Keratinocyte (primary cell): ENCODE measurements at regions not wholly inside any gene's neighbourhood (a gene's known extent, or its start where the extent isn't known, plus 50 kb on each side); places are given as distances from the start of the nearest gene placed in this dataset.

Experiments used
- DNase-seq: peaks from one replicate; pipeline ENCODE4 v3.0.0-alpha.2; 2011; ENCODE audit warnings: low read depth, missing footprints, low spot score
- FAIRE-seq: peaks from 2 replicates; lab custom pipeline; 2011; peaks lifted over from hg19 to GRCh38; lab: Jason Lieb, UNC
- H2AFZ ChIP-seq: 2 replicates; pipeline ENCODE4 v1.6.0; 2012; ENCODE audit warnings: low read length, control low read depth, inconsistent platforms; ENCODE audit not compliant: control insufficient read depth
- H3K27ac ChIP-seq: 2 replicates; pipeline ENCODE4 v1.5.1; 2011; ENCODE audit warnings: low read length; ENCODE audit not compliant: control insufficient read depth, insufficient read depth
- H3K27me3 ChIP-seq: 3 replicates; pipeline ENCODE4 v1.6.0; 2011; ENCODE audit warnings: low read length; ENCODE audit not compliant: control insufficient read depth, insufficient read depth; ENCODE audit errors: extremely low read depth
- H3K36me3 ChIP-seq, 2 experiments: 2 replicates in 1 of 2; 3 replicates in 1 of 2; pipeline ENCODE4 v1.5.1; 2011; ENCODE audit warnings: low read length in 2 of 2, mild to moderate bottlenecking in 1 of 2; ENCODE audit not compliant: control insufficient read depth in 2 of 2, insufficient read depth in 2 of 2; ENCODE audit errors: extremely low read depth in 1 of 2
- H3K4me1 ChIP-seq: 3 replicates; pipeline ENCODE4 v1.5.1; 2011; ENCODE audit warnings: low read length; ENCODE audit not compliant: control insufficient read depth, insufficient read depth; ENCODE audit errors: extremely low read depth
- H3K4me2 ChIP-seq: 3 replicates; pipeline ENCODE4 v1.6.0; 2011; ENCODE audit warnings: low read depth, low read length; ENCODE audit not compliant: control insufficient read depth, insufficient read depth; ENCODE audit errors: extremely low read depth
- H3K4me3 ChIP-seq, 3 experiments: fragments of 200-600 bp in 1 of 3; sonication (generic) in 1 of 3; 2 replicates in 2 of 3; 3 replicates in 1 of 3; pipeline ENCODE4 v1.5.1; 2011 to 2016; ENCODE audit warnings: low read length in 3 of 3, mild to moderate bottlenecking in 3 of 3, control low read depth in 2 of 3, inconsistent platforms in 1 of 3, low read depth in 1 of 3, mixed read lengths in 1 of 3, mixed run types in 1 of 3, moderate library complexity in 1 of 3; ENCODE audit not compliant: control insufficient read depth in 2 of 3, insufficient read depth in 2 of 3; ENCODE audit errors: extremely low read depth in 1 of 3
- H3K79me2 ChIP-seq: 2 replicates; pipeline ENCODE4 v1.6.0; 2012; ENCODE audit warnings: low read length; ENCODE audit not compliant: control insufficient read depth, insufficient read depth
- H3K9ac ChIP-seq: 3 replicates; pipeline ENCODE4 v1.6.0; 2011; ENCODE audit warnings: low read length; ENCODE audit not compliant: control insufficient read depth, insufficient read depth; ENCODE audit errors: extremely low read depth
- H3K9me1 ChIP-seq: 3 replicates; pipeline ENCODE4 v1.6.0; 2011; ENCODE audit warnings: low read length; ENCODE audit not compliant: control insufficient read depth, insufficient read depth; ENCODE audit errors: extremely low read depth
- H3K9me3 ChIP-seq: 2 replicates; pipeline ENCODE4 v1.5.1; 2012; ENCODE audit warnings: low read depth, low read length; ENCODE audit not compliant: control insufficient read depth
- H4K20me1 ChIP-seq: 3 replicates; pipeline ENCODE4 v1.6.0; 2011; ENCODE audit warnings: low read length; ENCODE audit not compliant: control insufficient read depth, insufficient read depth; ENCODE audit errors: extremely low read depth
- EZH2 ChIP-seq: IDR thresholded peaks from one replicate; pipeline ENCODE4 v1.6.1; 2012; ENCODE audit warnings: inconsistent platforms, mild to moderate bottlenecking, low read length, moderate library complexity
- dilution Hi-C: fragments of 300-500 bp; cut with MboI; formaldehyde crosslinking; loops from one replicate; pipeline ENCODE4 v1.7.0; 2020; ENCODE audit warnings: low sequenced_read_pairs; ENCODE audit not compliant: extremely low pct_ligation_motif_present
- TF ChIP-seq, protein P1 (sequence below), 3 experiments: IDR thresholded peaks in 1 of 3; conservative IDR thresholded peaks in 1 of 3; optimal IDR thresholded peaks in 1 of 3; 2 replicates in 2 of 3; 3 replicates in 1 of 3; pipeline versions ENCODE3 to v1.5.1; 2011; ENCODE audit warnings: low read length in 3 of 3, mild to moderate bottlenecking in 3 of 3, moderate library complexity in 2 of 3, control low read depth in 1 of 3, inconsistent platforms in 1 of 3; ENCODE audit not compliant: insufficient read depth in 2 of 3; ENCODE audit errors: extremely low read depth in 1 of 3

DNA sequence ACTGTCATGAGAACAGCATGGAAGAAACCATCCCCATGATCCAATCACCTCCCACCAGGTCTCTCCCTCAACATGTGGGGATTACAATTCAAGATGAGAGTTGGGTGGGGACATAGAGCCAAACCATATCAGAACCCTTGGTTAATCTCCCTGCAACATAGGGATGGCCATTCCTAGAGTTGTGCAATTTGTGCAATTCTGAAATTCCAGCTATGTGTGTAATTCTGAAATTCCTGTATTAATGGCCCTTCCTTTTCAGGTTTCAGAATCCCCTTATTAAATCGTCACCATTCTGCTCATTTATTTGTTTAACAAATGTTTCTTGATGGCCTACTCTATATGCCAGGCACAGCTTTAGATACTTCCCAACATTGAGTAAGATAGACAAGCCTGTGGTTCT is 282.6 kb downstream of the SMARCA2 start:
- Histone ChIP-seq H3K79me2 (no peaks in the 10 kb centered on the region), H3K27ac (no peak overlapping the region), H3K27me3 (no peaks in the 10 kb centered on the region), H2AFZ (no peak overlapping the region), H3K9ac (no peak overlapping the region), H3K9me1 (no peaks in the 10 kb centered on the region), H3K9me3 (no peaks in the 10 kb centered on the region), H3K4me2 (no peak overlapping the region), H3K4me1 (no peaks in the 10 kb centered on the region), H4K20me1 (no peaks in the 10 kb centered on the region), H3K36me3 (no peaks in the 10 kb centered on the region), H3K4me3 (no peak overlapping the region)
- dilution Hi-C loops = no loop called here
- TF ChIP-seq EZH2 = no peak
- TF ChIP-seq, protein P1, sequence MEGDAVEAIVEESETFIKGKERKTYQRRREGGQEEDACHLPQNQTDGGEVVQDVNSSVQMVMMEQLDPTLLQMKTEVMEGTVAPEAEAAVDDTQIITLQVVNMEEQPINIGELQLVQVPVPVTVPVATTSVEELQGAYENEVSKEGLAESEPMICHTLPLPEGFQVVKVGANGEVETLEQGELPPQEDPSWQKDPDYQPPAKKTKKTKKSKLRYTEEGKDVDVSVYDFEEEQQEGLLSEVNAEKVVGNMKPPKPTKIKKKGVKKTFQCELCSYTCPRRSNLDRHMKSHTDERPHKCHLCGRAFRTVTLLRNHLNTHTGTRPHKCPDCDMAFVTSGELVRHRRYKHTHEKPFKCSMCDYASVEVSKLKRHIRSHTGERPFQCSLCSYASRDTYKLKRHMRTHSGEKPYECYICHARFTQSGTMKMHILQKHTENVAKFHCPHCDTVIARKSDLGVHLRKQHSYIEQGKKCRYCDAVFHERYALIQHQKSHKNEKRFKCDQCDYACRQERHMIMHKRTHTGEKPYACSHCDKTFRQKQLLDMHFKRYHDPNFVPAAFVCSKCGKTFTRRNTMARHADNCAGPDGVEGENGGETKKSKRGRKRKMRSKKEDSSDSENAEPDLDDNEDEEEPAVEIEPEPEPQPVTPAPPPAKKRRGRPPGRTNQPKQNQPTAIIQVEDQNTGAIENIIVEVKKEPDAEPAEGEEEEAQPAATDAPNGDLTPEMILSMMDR (optimal IDR thresholded peaks at IDR 0.05 in 1 of 3, IDR thresholded peaks at IDR 0.05 in 1 of 3, conservative IDR thresholded peaks at IDR 0.05 in 1 of 3; ENCODE audit: extremely low read depth in 1 of 3, insufficient read depth in 2 of 3, low read length in 3 of 3) = no peak
- FAIRE-seq (no peak), DNase-seq (no peak)

DNA sequence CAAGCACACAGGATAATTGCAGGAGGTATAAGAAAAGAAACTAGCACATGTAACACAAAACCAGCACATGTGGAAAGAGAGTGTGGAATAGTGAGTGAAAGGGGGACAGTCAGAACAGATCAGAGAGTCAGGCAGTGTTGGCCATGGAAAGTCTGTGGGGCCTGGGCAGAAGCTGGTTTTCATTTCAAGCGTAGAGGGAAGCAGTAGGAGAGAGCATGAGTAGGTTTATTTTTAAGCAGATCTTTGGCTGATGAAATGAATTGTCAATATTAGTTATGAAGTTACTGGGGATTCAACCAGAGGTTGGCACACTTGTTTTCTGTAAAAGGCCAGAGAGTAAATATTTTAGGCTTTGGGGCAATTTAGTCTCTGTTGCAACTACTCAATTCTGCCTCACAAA is 283.1 kb downstream of the SMARCA2 start:
- Histone ChIP-seq H3K36me3 (no peaks in the 10 kb centered on the region), H3K27ac (no peak overlapping the region), H2AFZ (no peak overlapping the region), H3K4me2 (no peak overlapping the region), H3K27me3 (no peaks in the 10 kb centered on the region), H3K4me3 (no peak overlapping the region), H3K79me2 (no peaks in the 10 kb centered on the region), H3K4me1 (no peaks in the 10 kb centered on the region), H3K9me1 (no peaks in the 10 kb centered on the region), H3K9ac (no peak overlapping the region), H4K20me1 (no peaks in the 10 kb centered on the region), H3K9me3 (no peaks in the 10 kb centered on the region)
- TF ChIP-seq, protein P1 (optimal IDR thresholded peaks at IDR 0.05 in 1 of 3, IDR thresholded peaks at IDR 0.05 in 1 of 3, conservative IDR thresholded peaks at IDR 0.05 in 1 of 3; ENCODE audit: extremely low read depth in 1 of 3, insufficient read depth in 2 of 3, low read length in 3 of 3) = no peak
- TF ChIP-seq EZH2 = no peak
- FAIRE-seq = no peak
- DNase-seq = no peak
- dilution Hi-C loops = no loop called here
